H1 (cell line): ENCODE measurements at regions not wholly inside any gene's neighbourhood (a gene's known extent, or its start where the extent isn't known, plus 50 kb on each side); places are given as distances from the start of the nearest gene placed in this dataset.

ENCODE experiments used
- BCL11A ChIP-seq, 2 experiments: IDR thresholded peaks; one replicate each; pipeline ENCODE4 v1.6.1; 2011; ENCODE audit warnings: low read depth in 2 of 2, low read length in 2 of 2, mild to moderate bottlenecking in 2 of 2
- CBX5 ChIP-seq: fragments of 300-800, 300-1000 bp; sonication (generic); IDR thresholded peaks from 2 replicates; pipeline ENCODE4 v1.7.1; 2016; ENCODE audit warnings: antibody characterized with exemption, low read length, low read depth
- CHD7 ChIP-seq: fragments of 300-600 bp; sonication (generic); IDR thresholded peaks from 2 replicates; pipeline ENCODE4 v1.7.1; 2012; ENCODE audit warnings: low read length, moderate library complexity, mild to moderate bottlenecking, inconsistent platforms; ENCODE audit not compliant: insufficient replicate concordance
- EP300 ChIP-seq, 2 experiments: IDR thresholded peaks; 1 replicate in 1 of 2; 2 replicates in 1 of 2; pipeline ENCODE4 v1.6.1; 2011 to 2012; ENCODE audit warnings: low read depth in 2 of 2, low read length in 2 of 2, mild to moderate bottlenecking in 2 of 2, borderline replicate concordance in 1 of 2, inconsistent platforms in 1 of 2, moderate library complexity in 1 of 2
- GABPA ChIP-seq: IDR thresholded peaks from 2 replicates; pipeline ENCODE4 v1.6.1; 2011; ENCODE audit warnings: mild to moderate bottlenecking, low read length, moderate library complexity, borderline replicate concordance; ENCODE audit not compliant: insufficient read depth
- KDM5A ChIP-seq: fragments of 200-600 bp; IDR thresholded peaks from 2 replicates; pipeline ENCODE4 v1.7.1; 2012; ENCODE audit warnings: mild to moderate bottlenecking, low read length, inconsistent platforms, mixed read lengths
- RAD21 ChIP-seq, 2 experiments: IDR thresholded peaks in 1 of 2; conservative IDR thresholded peaks in 1 of 2; 2 replicates each; pipeline ENCODE4 v1.6.1; 2011; ENCODE audit warnings: low read depth in 2 of 2, low read length in 2 of 2, improper control_type of control experiment in 1 of 2, inconsistent platforms in 1 of 2, mild to moderate bottlenecking in 1 of 2, moderate library complexity in 1 of 2
- SAP30 ChIP-seq: fragments of 300-600 bp; sonication (generic); IDR thresholded peaks from 2 replicates; pipeline ENCODE4 v1.7.1; 2012; ENCODE audit warnings: low read length, moderate library complexity, mild to moderate bottlenecking, inconsistent platforms; ENCODE audit not compliant: insufficient read depth, insufficient replicate concordance
- TEAD4 ChIP-seq: IDR thresholded peaks from 2 replicates; pipeline ENCODE4 v1.6.1; 2012; ENCODE audit warnings: low read depth, low read length, inconsistent platforms, mixed read lengths

GRCh38 chr17:72226322-72226721, 105.5 kb downstream of the SOX9 start (continued):
- TF ChIP-seq CHD7 (no peak), TEAD4 (no peak), EP300 (IDR thresholded peaks at IDR 0.05; ENCODE audit: borderline replicate concordance in 1 of 2, low read depth in 2 of 2, low read length in 2 of 2) (no peak), RAD21 (IDR thresholded peaks at IDR 0.05 in 1 of 2, conservative IDR thresholded peaks at IDR 0.05 in 1 of 2; ENCODE audit: low read depth in 2 of 2, low read length in 2 of 2) (no peak), BCL11A (IDR thresholded peaks at IDR 0.05; ENCODE audit: low read depth in 2 of 2, low read length in 2 of 2) (no peak), CBX5 (no peak), GABPA (no peak), SAP30 (no peak), KDM5A (no peak)
